Nephron (organoid): ENCODE measurements at regions not wholly inside any gene's neighbourhood (a gene's known extent, or its start where the extent isn't known, plus 50 kb on each side); places are given as distances from the start of the nearest gene placed in this dataset.

Source experiments
- H3K27ac Mint-ChIP-seq, 3 experiments: 2 replicates each; pipeline ENCODE4 v1.8.0; 2020; ENCODE audit warnings: mixed read lengths in 3 of 3, mild to moderate bottlenecking in 2 of 3, moderate library complexity in 1 of 3
- H3K27me3 Mint-ChIP-seq: 2 replicates; pipeline ENCODE4 v1.8.0; 2021; ENCODE audit warnings: low read depth, mild to moderate bottlenecking, moderate library complexity, mixed read lengths
- H3K36me3 Mint-ChIP-seq: 2 replicates; pipeline ENCODE4 v1.8.0; 2020; ENCODE audit warnings: low read depth, mixed read lengths
- H3K4me1 Mint-ChIP-seq: 2 replicates; pipeline ENCODE4 v1.8.0; 2020; ENCODE audit warnings: mixed read lengths
- H3K4me3 Mint-ChIP-seq, 3 experiments: 2 replicates each; pipeline ENCODE4 v1.8.0; 2020; ENCODE audit warnings: mild to moderate bottlenecking in 3 of 3, mixed read lengths in 3 of 3, moderate library complexity in 2 of 3
- H3K9me3 Mint-ChIP-seq: 2 replicates; pipeline ENCODE4 v1.8.0; 2020; ENCODE audit warnings: mixed read lengths
- CTCF ChIP-seq, 3 experiments: fragments of 200-600 bp; sonication (generic); IDR thresholded peaks; one replicate each; pipeline ENCODE4 v1.5.0; 2021; ENCODE audit warnings: antibody characterized with exemption in 3 of 3; ENCODE audit not compliant: unreplicated experiment in 3 of 3

GRCh38 chr13:84686973-84687372 lies 804.7 kb upstream of the SLITRK1 start:
- Mint-ChIP-seq H3K27ac (no peak overlapping the region), H3K9me3 (no peaks in the 10 kb centered on the region), H3K36me3 (no peaks in the 10 kb centered on the region), H3K4me3 (no peak overlapping the region), H3K4me1 (peaks cover 10% of the 10 kb centered on the region), H3K27me3 (no peaks in the 10 kb centered on the region)
- TF ChIP-seq CTCF (IDR thresholded peaks at IDR 0.05; ENCODE audit: unreplicated experiment in 3 of 3), result no peak

- Mint-ChIP-seq H3K27me3 (no peaks in the 10 kb centered on the region), H3K27ac (no peak overlapping the region), H3K9me3 (no peaks in the 10 kb centered on the region), H3K4me1 (peaks cover 10% of the 10 kb centered on the region), H3K4me3 (no peak overlapping the region), H3K36me3 (no peaks in the 10 kb centered on the region)
- no peak for TF ChIP-seq CTCF (IDR thresholded peaks at IDR 0.05; ENCODE audit: unreplicated experiment in 3 of 3)
These were observed 804.2 kb upstream of the SLITRK1 start for GRCh38 chr13:84686458-84686857.

GRCh38 chr13:84684804-84685203 lies 802.5 kb upstream of the SLITRK1 start:
- H3K27ac Mint-ChIP-seq, result no peak overlapping the region
- TF ChIP-seq CTCF (IDR thresholded peaks at IDR 0.05; ENCODE audit: unreplicated experiment in 3 of 3), result no peak
- H3K27me3 Mint-ChIP-seq, result no peaks in the 10 kb centered on the region
- H3K4me3 Mint-ChIP-seq, result no peak overlapping the region
- peaks cover 10% of the 10 kb centered on the region for H3K4me1 Mint-ChIP-seq
- no peaks in the 10 kb centered on the region for H3K36me3 Mint-ChIP-seq
- H3K9me3 Mint-ChIP-seq, result no peaks in the 10 kb centered on the region

- peaks cover 6% of the 10 kb centered on the region for H3K4me1 Mint-ChIP-seq
- TF ChIP-seq CTCF (IDR thresholded peaks at IDR 0.05; ENCODE audit: unreplicated experiment in 3 of 3), result no peak
- H3K9me3 Mint-ChIP-seq, result no peaks in the 10 kb centered on the region
- H3K27me3 Mint-ChIP-seq, result no peaks in the 10 kb centered on the region
- H3K36me3 Mint-ChIP-seq, result no peaks in the 10 kb centered on the region
- no peak overlapping the region for H3K4me3 Mint-ChIP-seq
- no peak overlapping the region for H3K27ac Mint-ChIP-seq
These were observed 801.9 kb upstream of the SLITRK1 start for GRCh38 chr13:84684048-84684662.

- Mint-ChIP-seq H3K27me3 (no peaks in the 10 kb centered on the region), H3K27ac (no peak overlapping the region), H3K36me3 (no peaks in the 10 kb centered on the region), H3K9me3 (no peaks in the 10 kb centered on the region), H3K4me3 (no peak overlapping the region), H3K4me1 (peaks cover 6% of the 10 kb centered on the region)
- TF ChIP-seq CTCF (IDR thresholded peaks at IDR 0.05; ENCODE audit: unreplicated experiment in 3 of 3), result no peak
These were observed 801.2 kb upstream of the SLITRK1 start for GRCh38 chr13:84683448-84683847.

GRCh38 chr13:84677836-84678235 lies 795.6 kb upstream of the SLITRK1 start:
- H3K27ac Mint-ChIP-seq, result no peak overlapping the region
- no peak for TF ChIP-seq CTCF (IDR thresholded peaks at IDR 0.05; ENCODE audit: unreplicated experiment in 3 of 3)
- no peaks in the 10 kb centered on the region for H3K27me3 Mint-ChIP-seq
- H3K36me3 Mint-ChIP-seq, result no peaks in the 10 kb centered on the region
- H3K9me3 Mint-ChIP-seq, result no peaks in the 10 kb centered on the region
- no peaks in the 10 kb centered on the region for H3K4me1 Mint-ChIP-seq
- no peak overlapping the region for H3K4me3 Mint-ChIP-seq
